Loucy (cell line): ENCODE measurements at regions not wholly inside any gene's neighbourhood (a gene's known extent, or its start where the extent isn't known, plus 50 kb on each side); places are given as distances from the start of the nearest gene placed in this dataset.

ENCODE experiments used
- H2AFZ ChIP-seq: fragments of 200-600 bp; sonication (generic); 2 replicates; pipeline ENCODE4 v1.6.0; 2016; ENCODE audit warnings: antibody characterized with exemption, mild to moderate bottlenecking, low read length, moderate library complexity
- H3F3A ChIP-seq: fragments of 200-600 bp; 2 replicates; pipeline ENCODE4 v1.6.0; 2016; ENCODE audit warnings: antibody characterized with exemption, low read depth, mild to moderate bottlenecking
- H3K27me3 ChIP-seq: fragments of 200-600 bp; sonication (generic); 2 replicates; pipeline ENCODE4 v1.6.1; 2014; ENCODE audit warnings: low read length, mild to moderate bottlenecking; ENCODE audit not compliant: insufficient read depth, poor library complexity, severe bottlenecking
- H3K36me3 ChIP-seq: fragments of 200-600 bp; sonication (generic); 2 replicates; pipeline ENCODE4 v1.6.1; 2016; ENCODE audit warnings: low read length; ENCODE audit not compliant: insufficient read depth
- H3K4me1 ChIP-seq: fragments of 200-600 bp; sonication (generic); 2 replicates; pipeline ENCODE4 v1.5.1; 2014; ENCODE audit warnings: low read length, mild to moderate bottlenecking; ENCODE audit not compliant: insufficient read depth, poor library complexity, severe bottlenecking
- H3K4me2 ChIP-seq: fragments of 200-600 bp; sonication (generic); 2 replicates; pipeline ENCODE4 v1.6.0; 2014; ENCODE audit warnings: antibody characterized with exemption, low read length, low read depth, mild to moderate bottlenecking; ENCODE audit not compliant: poor library complexity, severe bottlenecking
- H3K4me3 ChIP-seq: fragments of 200-600 bp; sonication (generic); 2 replicates; pipeline ENCODE4 v1.5.1; 2014; ENCODE audit warnings: low read length, mild to moderate bottlenecking, mixed read lengths; ENCODE audit not compliant: poor library complexity, severe bottlenecking
- H3K79me2 ChIP-seq: fragments of 200-600 bp; sonication (generic); 2 replicates; pipeline ENCODE4 v1.6.1; 2014; ENCODE audit warnings: low read length; ENCODE audit not compliant: insufficient read depth
- H3K9ac ChIP-seq: fragments of 200-600 bp; sonication (generic); 2 replicates; pipeline ENCODE4 v1.6.0; 2014; ENCODE audit warnings: mild to moderate bottlenecking, low read depth, low read length, moderate library complexity; ENCODE audit not compliant: poor library complexity, severe bottlenecking
- H3K9me2 ChIP-seq: fragments of 200-600 bp; sonication (generic); replicated peaks from 2 replicates; pipeline ENCODE4 v1.6.1; 2016; ENCODE audit warnings: low read depth, low read length, mixed read lengths
- H3K9me3 ChIP-seq: fragments of 200-600 bp; sonication (generic); 2 replicates; pipeline ENCODE4 v1.6.1; 2014; ENCODE audit warnings: mild to moderate bottlenecking, antibody characterized with exemption, low read length, low read depth; ENCODE audit not compliant: insufficient read depth
- H4K20me1 ChIP-seq: fragments of 200-600 bp; sonication (generic); 2 replicates; pipeline ENCODE4 v1.6.0; 2014; ENCODE audit warnings: antibody characterized with exemption, low read length, mild to moderate bottlenecking; ENCODE audit not compliant: insufficient read depth, poor library complexity, severe bottlenecking
- EZH2phosphoT487 ChIP-seq: fragments of 200-600 bp; IDR thresholded peaks from 2 replicates; pipeline ENCODE4 v1.6.1; 2018; ENCODE audit warnings: antibody characterized with exemption, mild to moderate bottlenecking, moderate library complexity, borderline replicate concordance
- TF ChIP-seq, protein P1 (sequence below): fragments of 200-600 bp; sonication (generic); conservative IDR thresholded peaks from 2 replicates; pipeline ENCODE4 v1.5.1; 2014; ENCODE audit warnings: mild to moderate bottlenecking, antibody characterized with exemption, low read length

DNA sequence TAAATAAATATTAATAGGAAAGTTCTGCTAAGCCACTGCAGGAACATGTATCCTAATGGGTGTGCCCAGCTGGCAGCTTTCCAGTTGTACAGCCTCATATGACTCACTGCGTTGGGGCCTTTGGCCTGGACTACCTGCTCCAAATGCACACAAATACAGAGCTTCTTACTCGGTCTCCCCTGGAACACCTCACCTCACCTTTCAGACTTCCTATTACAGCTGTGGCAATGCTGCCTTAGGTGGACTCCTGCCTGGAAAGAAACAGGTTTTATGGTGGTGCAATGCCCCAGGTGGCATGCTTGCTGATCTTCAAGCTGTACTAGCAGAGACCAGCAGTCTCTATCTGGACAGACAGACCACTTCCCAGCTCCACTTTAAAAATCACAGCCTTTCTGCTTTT is 85.7 kb upstream of the EXOC1L start:
- no peaks in the 10 kb centered on the region for H4K20me1 ChIP-seq

GRCh38 chr4:55736605-55737183 is 82.9 kb upstream of the EXOC1L start:
- Histone ChIP-seq H3K36me3 (no peaks in the 10 kb centered on the region), H3F3A (no peaks in the 10 kb centered on the region), H3K79me2 (no peaks in the 10 kb centered on the region), H3K9me3 (no peaks in the 10 kb centered on the region), H3K9me2 (no peaks in the 10 kb centered on the region), H4K20me1 (no peaks in the 10 kb centered on the region), H3K27me3 (no peaks in the 10 kb centered on the region), H3K4me1 (no peaks in the 10 kb centered on the region), H3K4me3 (no peak overlapping the region), H3K9ac (no peak overlapping the region), H2AFZ (no peak overlapping the region), H3K4me2 (no peak overlapping the region)
- TF ChIP-seq EZH2phosphoT487 = no peak
- TF ChIP-seq, protein P1, sequence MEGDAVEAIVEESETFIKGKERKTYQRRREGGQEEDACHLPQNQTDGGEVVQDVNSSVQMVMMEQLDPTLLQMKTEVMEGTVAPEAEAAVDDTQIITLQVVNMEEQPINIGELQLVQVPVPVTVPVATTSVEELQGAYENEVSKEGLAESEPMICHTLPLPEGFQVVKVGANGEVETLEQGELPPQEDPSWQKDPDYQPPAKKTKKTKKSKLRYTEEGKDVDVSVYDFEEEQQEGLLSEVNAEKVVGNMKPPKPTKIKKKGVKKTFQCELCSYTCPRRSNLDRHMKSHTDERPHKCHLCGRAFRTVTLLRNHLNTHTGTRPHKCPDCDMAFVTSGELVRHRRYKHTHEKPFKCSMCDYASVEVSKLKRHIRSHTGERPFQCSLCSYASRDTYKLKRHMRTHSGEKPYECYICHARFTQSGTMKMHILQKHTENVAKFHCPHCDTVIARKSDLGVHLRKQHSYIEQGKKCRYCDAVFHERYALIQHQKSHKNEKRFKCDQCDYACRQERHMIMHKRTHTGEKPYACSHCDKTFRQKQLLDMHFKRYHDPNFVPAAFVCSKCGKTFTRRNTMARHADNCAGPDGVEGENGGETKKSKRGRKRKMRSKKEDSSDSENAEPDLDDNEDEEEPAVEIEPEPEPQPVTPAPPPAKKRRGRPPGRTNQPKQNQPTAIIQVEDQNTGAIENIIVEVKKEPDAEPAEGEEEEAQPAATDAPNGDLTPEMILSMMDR = peak; percentile 61

More for the DNA sequence above, 85.7 kb upstream of the EXOC1L start:
- Histone ChIP-seq H3K36me3 (no peaks in the 10 kb centered on the region), H3K4me3 (no peak overlapping the region), H3K4me2 (no peak overlapping the region), H3F3A (no peaks in the 10 kb centered on the region), H2AFZ (no peak overlapping the region), H3K27me3 (no peaks in the 10 kb centered on the region), H3K9me2 (no peaks in the 10 kb centered on the region), H3K79me2 (no peaks in the 10 kb centered on the region), H3K4me1 (no peaks in the 10 kb centered on the region), H3K9ac (no peak overlapping the region), H3K9me3 (no peaks in the 10 kb centered on the region)
- no peak for TF ChIP-seq EZH2phosphoT487
- TF ChIP-seq, protein P1 = no peak

GRCh38 chr4:55742655-55743202 is 76.9 kb upstream of the EXOC1L start:
- Histone ChIP-seq H3K79me2 (no peaks in the 10 kb centered on the region), H3K9me3 (no peaks in the 10 kb centered on the region), H3K4me3 (no peak overlapping the region), H2AFZ (no peak overlapping the region), H3K9ac (no peak overlapping the region), H4K20me1 (no peaks in the 10 kb centered on the region), H3K4me1 (no peaks in the 10 kb centered on the region), H3K27me3 (no peaks in the 10 kb centered on the region), H3F3A (no peaks in the 10 kb centered on the region), H3K4me2 (no peak overlapping the region), H3K36me3 (no peaks in the 10 kb centered on the region), H3K9me2 (no peaks in the 10 kb centered on the region)
- no peak for TF ChIP-seq EZH2phosphoT487
- TF ChIP-seq, protein P1 = no peak
